RPMI7951 (cell line): ENCODE measurements at regions not wholly inside any gene's neighbourhood (a gene's known extent, or its start where the extent isn't known, plus 50 kb on each side); places are given as distances from the start of the nearest gene placed in this dataset.
"Not testable (repeated sequence)": the region's sequence is repeated elsewhere in the genome, so short reads cannot be mapped to it uniquely, and the experiment has no call there.

ENCODE experiments used
- DNase-seq: peaks from one replicate; pipeline ENCODE4 v3.0.0-alpha.2; 2012; ENCODE audit warnings: low read depth

GRCh38 chr17:65307961-65308316, 170.8 kb downstream of the RGS9 start:
- no peak for DNase-seq

GRCh38 chr17:65307081-65307960, 170.2 kb downstream of the RGS9 start:
- DNase-seq: no peak

GRCh38 chr17:65305778-65306177, 168.6 kb downstream of the RGS9 start:
- no peak for DNase-seq

GRCh38 chr17:65305116-65305515, 167.9 kb downstream of the RGS9 start:
- no peak for DNase-seq

GRCh38 chr17:65301882-65302281, 164.7 kb downstream of the RGS9 start:
- DNase-seq: not testable (repeated sequence)

- DNase-seq: no peak
Measured at GRCh38 chr17:65301184-65301583, 164.0 kb downstream of the RGS9 start.

GRCh38 chr17:65297916-65298315, 160.7 kb downstream of the RGS9 start:
- DNase-seq: no peak

GRCh38 chr17:65297384-65297783, 160.2 kb downstream of the RGS9 start:
- peak; percentile 58 for DNase-seq

GRCh38 chr17:65294181-65294719, 157.1 kb downstream of the RGS9 start:
- peak; percentile 58 for DNase-seq

- DNase-seq: no peak
Measured at GRCh38 chr17:65293584-65294180, 156.5 kb downstream of the RGS9 start.

GRCh38 chr17:65292430-65292829, 155.3 kb downstream of the RGS9 start:
- DNase-seq: peak; percentile 39

- DNase-seq: not testable (repeated sequence)
Measured at GRCh38 chr17:65291301-65291700, 154.1 kb downstream of the RGS9 start.

- no peak for DNase-seq
Measured at GRCh38 chr17:65290616-65291015, 153.4 kb downstream of the RGS9 start.

GRCh38 chr17:65290056-65290455, 152.9 kb downstream of the RGS9 start:
- DNase-seq: no peak

GRCh38 chr17:65287040-65287439, 149.9 kb downstream of the RGS9 start:
- DNase-seq: peak; percentile 52

- DNase-seq: peak; percentile 55
Measured at GRCh38 chr17:65283704-65284103, 146.5 kb downstream of the RGS9 start.

- no peak for DNase-seq
Measured at GRCh38 chr17:65279456-65279855, 142.3 kb downstream of the RGS9 start.

GRCh38 chr17:65278820-65279184, 141.6 kb downstream of the RGS9 start:
- DNase-seq: no peak

- peak; percentile 65 for DNase-seq
Measured at GRCh38 chr17:65278050-65278819, 141.1 kb downstream of the RGS9 start.

- DNase-seq: no peak
Measured at GRCh38 chr17:65277576-65277975, 140.4 kb downstream of the RGS9 start.
